NCI-H82 treated with DMSO at 0.1 percent for 48 hours (cell line): ENCODE measurements at regions not wholly inside any gene's neighbourhood (a gene's known extent, or its start where the extent isn't known, plus 50 kb on each side); places are given as distances from the start of the nearest gene placed in this dataset.
"Not testable (repeated sequence)": the region's sequence is repeated elsewhere in the genome, so short reads cannot be mapped to it uniquely, and the experiment has no call there.

Experiments
- DNase-seq: peaks from one replicate; lab custom pipeline; 2025; ENCODE audit not compliant: unreplicated experiment; lab: John Stamatoyannopoulos, UW

GRCh38 chr3:81823086-81823485, 61.6 kb upstream of the GBE1 start:
- DNase-seq, result no peak

GRCh38 chr3:81816473-81817250, 55.2 kb upstream of the GBE1 start:
- DNase-seq, result no peak

- DNase-seq, result not testable (repeated sequence)
These were observed 50.7 kb upstream of the GBE1 start for GRCh38 chr3:81812098-81812497.
